KBM-7 (cell line): ENCODE measurements at regions not wholly inside any gene's neighbourhood (a gene's known extent, or its start where the extent isn't known, plus 50 kb on each side); places are given as distances from the start of the nearest gene placed in this dataset.
"Not testable (repeated sequence)": the region's sequence is repeated elsewhere in the genome, so short reads cannot be mapped to it uniquely, and the experiment has no call there.

ENCODE experiments used
- DNase-seq: peaks from one replicate; pipeline ENCODE4 v3.0.0-alpha.2; 2015
- in situ Hi-C: fragments of 300-500 bp; cut with MboI; formaldehyde crosslinking; loops from 2 replicates; pipeline ENCODE4 v1.14.3; 2020; ENCODE audit warnings: low sequenced_read_pairs, low pct_unique_long_range_greater_than_20kb, mixed read lengths

DNA sequence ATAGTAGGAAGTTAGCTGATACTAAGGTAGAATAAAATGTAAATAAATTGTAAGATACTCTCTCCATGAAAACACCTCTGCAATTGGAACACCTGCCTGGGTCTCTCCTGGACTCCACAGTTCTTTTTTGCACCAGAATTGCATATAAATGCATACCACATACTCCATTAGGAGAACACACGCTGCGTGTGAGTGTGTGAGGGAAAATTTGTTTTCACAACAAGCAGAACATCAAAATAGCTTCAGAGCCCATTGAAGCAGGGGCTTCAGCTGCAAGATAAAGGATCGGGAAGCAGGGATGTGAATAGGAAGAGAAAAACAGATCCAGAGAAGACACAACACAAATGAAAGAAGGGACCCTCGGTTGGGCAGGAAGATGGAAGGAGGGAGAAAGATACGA, 389.8 kb upstream of the BRINP1 start:
- in situ Hi-C loops, result no loop called here

DNA sequence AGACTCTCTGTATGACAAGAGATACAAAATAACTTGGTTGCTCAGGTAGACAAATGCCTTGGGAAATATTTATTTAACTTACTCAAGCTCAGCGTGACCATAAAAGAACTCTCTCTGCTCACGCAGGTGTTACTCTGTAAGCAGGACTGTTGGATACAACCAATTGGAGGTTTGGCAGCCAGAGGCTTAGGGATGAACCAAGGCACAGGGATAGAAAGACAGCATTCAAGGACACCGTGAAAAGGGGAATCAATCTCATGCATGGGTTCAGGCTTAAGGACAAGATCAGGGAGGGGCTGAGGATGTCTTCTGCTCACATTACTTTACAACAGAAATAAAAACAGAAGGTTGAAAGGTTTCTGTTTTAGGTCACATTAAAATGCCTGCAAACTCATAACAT, 389.0 kb upstream of the BRINP1 start:
- in situ Hi-C loops, result no loop called here
- no peak for DNase-seq

More for the DNA sequence above, 389.8 kb upstream of the BRINP1 start:
- DNase-seq, result no peak

GRCh38 chr9:119739476-119739875, 370.2 kb upstream of the BRINP1 start:
- DNase-seq, result no peak
- in situ Hi-C loops, result no loop called here

DNA sequence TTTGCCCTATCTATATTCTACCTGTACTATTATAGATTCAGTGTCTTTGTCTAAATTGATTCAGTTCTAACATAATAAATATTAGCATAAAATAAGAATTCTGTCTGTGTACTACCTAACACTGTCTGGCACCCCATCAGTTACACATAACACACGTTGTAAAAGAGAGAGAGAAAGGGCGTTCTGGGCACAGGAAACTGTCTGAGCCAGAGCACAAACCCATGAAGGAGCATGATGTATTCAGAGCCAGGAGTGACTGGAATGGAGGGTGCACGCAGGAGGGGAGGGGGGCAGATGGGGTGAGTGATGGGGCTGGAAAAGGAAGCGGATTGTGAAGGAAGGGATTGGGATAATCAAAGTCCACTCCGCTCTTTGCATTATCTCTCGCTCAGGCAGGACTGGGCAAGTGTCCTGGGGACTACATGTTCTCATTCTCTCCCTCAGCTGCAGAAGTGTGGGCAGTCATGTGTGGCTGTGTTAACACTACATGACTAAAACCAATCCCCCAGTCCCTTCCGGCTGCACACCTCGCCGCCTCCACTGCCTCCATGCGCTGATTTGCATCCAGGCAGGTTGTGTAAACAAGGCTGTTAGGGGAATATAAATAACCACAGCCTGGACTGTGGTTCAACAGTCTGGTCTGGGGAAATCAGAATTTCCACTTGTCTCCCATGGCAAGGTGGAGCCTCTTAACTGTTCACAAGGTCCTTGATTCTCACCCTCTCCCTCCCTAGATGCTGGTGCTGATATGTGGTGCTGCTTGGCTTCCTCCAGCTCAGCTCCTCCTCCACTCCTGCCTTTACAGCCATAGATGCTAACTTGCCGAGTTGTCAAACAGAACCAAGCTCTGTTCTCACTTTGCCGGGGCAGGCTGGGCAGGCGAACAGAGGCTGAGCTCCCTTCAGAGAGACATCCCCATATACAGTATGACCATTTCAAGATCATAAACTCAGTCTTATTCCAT, 367.5 kb upstream of the BRINP1 start:
- in situ Hi-C loops, result no loop called here
- no peak for DNase-seq

- no peak for DNase-seq
- in situ Hi-C loops, result no loop called here
Observed at GRCh38 chr9:119727988-119728387, 358.8 kb upstream of the BRINP1 start.

GRCh38 chr9:119726035-119726434, 356.8 kb upstream of the BRINP1 start:
- in situ Hi-C loops, result no loop called here
- no peak for DNase-seq

DNA sequence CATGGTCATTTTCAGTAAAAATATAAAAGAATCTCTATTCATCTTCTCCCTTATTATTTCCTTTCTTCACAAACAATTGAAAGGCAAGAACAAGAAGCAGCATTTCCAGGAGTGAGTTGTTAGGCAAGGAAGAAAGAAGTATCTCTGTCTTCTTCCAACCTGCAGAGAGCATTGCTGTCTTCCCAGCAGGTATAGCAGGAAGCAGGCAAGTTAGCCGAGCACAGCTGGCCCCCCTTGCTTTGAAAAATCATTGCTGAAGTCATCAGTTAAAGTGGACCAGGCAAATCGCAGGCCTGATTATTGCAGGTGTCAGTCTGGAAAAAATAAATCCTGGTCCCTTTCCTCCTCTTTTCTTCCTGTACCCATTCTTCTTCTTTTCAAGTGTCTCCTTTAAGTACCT, 353.1 kb upstream of the BRINP1 start:
- in situ Hi-C loops, result no loop called here
- no peak for DNase-seq

DNA sequence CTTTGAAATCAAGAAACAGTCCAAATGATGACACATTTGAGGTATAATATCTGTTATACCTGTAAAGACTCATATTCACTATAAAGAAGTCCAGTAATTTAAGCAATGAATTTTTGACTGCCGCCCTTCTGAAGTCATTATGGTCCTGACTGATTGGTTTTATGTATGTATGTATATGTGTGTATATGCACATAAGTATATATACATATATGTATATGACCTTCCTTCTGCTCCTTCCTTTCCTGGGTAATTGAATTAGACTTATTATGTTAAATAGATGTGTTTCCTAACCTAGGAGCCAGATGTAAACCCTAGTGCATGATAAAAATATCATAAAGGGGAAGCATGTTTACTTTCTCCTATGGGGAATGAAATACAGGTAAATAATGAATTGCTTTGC, 343.1 kb upstream of the BRINP1 start:
- no peak for DNase-seq
- in situ Hi-C loops, result no loop called here

- DNase-seq, result no peak
- in situ Hi-C loops, result no loop called here
Observed at GRCh38 chr9:119709431-119709830, 340.2 kb upstream of the BRINP1 start.

GRCh38 chr9:119707228-119707845, 338.1 kb upstream of the BRINP1 start:
- in situ Hi-C loops, result no loop called here
- no peak for DNase-seq

GRCh38 chr9:119701651-119702050, 332.4 kb upstream of the BRINP1 start:
- in situ Hi-C loops, result no loop called here
- no peak for DNase-seq

- in situ Hi-C loops, result no loop called here
Observed at GRCh38 chr9:119698535-119698934, 329.3 kb upstream of the BRINP1 start.

GRCh38 chr9:119697996-119698395, 328.8 kb upstream of the BRINP1 start:
- in situ Hi-C loops, result no loop called here
- no peak for DNase-seq

More at GRCh38 chr9:119698535-119698934, 329.3 kb upstream of the BRINP1 start:
- no peak for DNase-seq

DNA sequence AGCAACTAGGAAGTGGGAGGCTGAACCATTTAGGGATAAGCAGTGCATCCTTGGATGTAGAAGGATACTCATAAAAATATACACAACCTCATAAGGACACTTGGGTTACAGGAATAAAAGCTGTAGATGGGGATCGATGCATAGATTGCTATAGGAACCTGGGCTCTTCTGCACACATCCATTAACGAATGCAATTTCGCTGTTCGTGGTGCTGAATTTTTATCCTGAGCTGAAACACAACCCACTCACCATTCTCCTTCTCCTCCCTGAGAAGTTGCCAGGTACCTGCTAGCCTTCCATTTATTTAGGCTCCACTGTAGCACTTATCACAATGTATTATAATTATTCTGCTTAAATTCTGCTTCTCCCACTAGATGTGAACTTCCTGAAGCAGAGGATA, 320.6 kb upstream of the BRINP1 start:
- peak; percentile 2 for DNase-seq
- in situ Hi-C loops, result no loop called here

DNA sequence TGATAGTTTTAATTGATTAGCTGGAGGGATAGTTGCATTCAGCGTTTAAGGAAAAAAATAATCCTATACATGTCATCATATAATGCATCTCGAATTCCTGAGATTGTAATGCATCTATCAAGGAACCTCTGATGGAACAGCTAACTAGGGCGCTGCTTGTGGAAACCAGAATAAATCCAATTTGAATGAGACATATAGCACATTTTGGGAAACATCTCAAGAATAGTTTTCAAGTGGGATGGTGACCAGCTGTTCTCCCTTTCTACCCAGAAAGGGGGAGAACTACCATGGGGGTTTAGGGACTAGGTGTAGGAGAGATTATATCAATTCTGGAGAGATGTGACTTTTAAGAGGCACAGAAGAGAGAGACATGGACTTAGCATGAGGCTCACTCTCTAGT, 319.3 kb upstream of the BRINP1 start:
- DNase-seq, result no peak
- in situ Hi-C loops, result no loop called here

DNA sequence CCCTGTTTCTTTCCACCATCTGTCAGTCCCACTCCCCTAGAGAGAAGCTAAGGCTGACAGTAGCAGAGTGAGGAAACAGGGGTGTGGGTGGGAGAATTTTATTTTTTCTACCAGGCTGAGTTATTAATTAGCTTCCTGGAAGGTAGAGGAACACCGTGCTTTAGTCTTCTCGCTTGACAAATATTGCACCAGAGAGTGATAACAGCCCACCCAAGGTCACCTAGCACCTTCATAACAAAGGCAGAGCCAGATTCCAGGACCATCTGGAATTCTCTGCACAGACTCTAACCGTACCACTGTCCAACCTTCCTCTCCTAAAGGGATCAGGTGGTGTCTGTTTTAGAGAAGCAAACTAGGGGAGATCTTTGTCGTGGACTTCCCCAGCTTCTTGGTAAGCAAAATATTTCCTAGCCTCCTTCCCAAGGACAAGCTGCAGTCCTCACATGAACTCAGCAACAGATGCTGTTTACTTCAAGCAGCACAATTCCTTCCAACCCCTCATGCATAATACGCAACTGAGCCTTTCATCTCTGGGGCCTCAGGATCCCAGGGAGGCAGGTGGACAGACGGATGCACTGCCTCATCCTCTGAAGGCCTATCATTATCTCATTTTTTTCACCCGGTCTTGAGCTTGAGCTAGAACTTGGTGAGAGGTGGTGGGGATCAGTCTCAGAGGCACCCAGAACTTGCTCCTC, 308.7 kb upstream of the BRINP1 start:
- in situ Hi-C loops, result no loop called here
- DNase-seq, result no peak

DNA sequence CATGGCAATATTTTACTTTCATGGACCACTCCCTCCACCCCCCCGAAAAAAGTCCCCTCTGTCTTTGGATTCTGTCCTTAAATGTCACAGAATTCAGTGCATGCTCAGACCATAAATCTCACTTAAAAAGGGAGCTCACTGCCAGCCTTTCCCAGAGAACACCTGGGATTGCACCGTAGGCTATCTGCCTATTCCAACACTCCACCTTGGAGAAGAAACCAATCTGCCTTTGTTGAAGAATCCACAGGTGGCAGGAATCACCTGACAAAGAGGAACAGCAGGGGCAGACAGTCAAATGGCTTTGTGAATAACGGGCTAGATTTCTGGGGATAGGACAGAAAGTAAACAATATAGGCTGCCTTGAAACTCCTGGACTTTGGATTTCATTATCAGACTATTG, 306.7 kb upstream of the BRINP1 start:
- in situ Hi-C loops, result no loop called here
- no peak for DNase-seq

DNA sequence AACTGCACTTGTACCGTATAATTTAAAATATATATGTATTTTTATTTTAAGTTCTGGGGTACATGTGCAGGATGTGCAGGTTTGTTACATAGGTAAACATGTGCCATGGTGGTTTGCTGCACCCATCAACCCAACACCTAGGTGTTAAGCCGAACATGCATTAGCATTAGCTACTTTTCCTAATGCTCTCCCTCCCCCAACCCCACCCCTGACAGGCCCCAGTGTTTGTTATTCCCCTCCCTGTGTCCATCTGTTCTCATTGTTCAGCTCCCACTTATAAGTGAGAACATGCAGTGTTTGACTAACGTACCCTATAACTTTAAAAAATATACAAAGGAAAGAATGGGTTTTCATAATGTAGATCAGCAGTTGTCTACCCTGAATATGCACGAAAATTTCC, 303.5 kb upstream of the BRINP1 start:
- DNase-seq, result not testable (repeated sequence)

DNA sequence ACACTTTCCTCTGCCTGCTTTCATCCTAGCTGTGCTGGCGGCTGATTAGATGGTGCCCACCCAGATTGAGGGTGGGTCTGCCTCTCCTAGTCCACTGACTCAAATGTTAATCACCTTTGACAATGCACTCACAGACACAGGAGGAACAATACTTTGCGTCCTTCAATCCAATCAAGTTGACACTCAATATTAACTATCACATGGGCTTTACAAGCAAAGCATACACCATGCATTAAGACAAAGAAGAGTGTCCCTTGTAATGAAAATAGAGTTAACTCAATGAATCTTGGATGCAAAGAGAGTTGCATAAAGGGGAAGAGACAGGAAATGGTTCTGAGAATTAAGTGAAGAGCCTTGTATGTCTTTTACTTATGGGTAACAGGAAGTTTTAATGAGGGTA, 298.7 kb upstream of the BRINP1 start:
- in situ Hi-C loops, result no loop called here
- DNase-seq, result no peak

More for the DNA sequence above, 303.5 kb upstream of the BRINP1 start:
- in situ Hi-C loops, result not testable (repeated sequence)

- in situ Hi-C loops, result no loop called here
- DNase-seq, result no peak
Observed at GRCh38 chr9:119667163-119667562, 297.9 kb upstream of the BRINP1 start.
